Muscle layer of duodenum (tissue), 2 donors: ENCODE measurements at regions not wholly inside any gene's neighbourhood (a gene's known extent, or its start where the extent isn't known, plus 50 kb on each side); places are given as distances from the start of the nearest gene placed in this dataset.
"Not testable (repeated sequence)": the region's sequence is repeated elsewhere in the genome, so short reads cannot be mapped to it uniquely, and the experiment has no call there.

Experiments used
- H3K27ac ChIP-seq: one replicate; pipeline ENCODE4 v1.7.0; 2013; ENCODE audit warnings: mild to moderate bottlenecking, low read length
- H3K27me3 ChIP-seq: one replicate; pipeline ENCODE4 v1.7.0; 2013; ENCODE audit warnings: low read depth, mild to moderate bottlenecking, control low read depth, low read length
- H3K36me3 ChIP-seq, 2 donors: one replicate each; pipeline ENCODE4 v1.7.0; 2013; ENCODE audit warnings: low read length in 2 of 2, control low read depth in 1 of 2, mild to moderate bottlenecking in 1 of 2; ENCODE audit not compliant: insufficient read depth in 2 of 2, control insufficient read depth in 1 of 2
- H3K4me1 ChIP-seq, 2 donors: one replicate each; pipeline ENCODE4 v1.7.0; 2013; ENCODE audit warnings: low read length in 2 of 2, mild to moderate bottlenecking in 2 of 2, control low read depth in 1 of 2, moderate library complexity in 1 of 2; ENCODE audit not compliant: insufficient read depth in 2 of 2, control insufficient read depth in 1 of 2
- H3K4me3 ChIP-seq, 2 donors: one replicate each; pipeline ENCODE4 v1.7.0; 2013; ENCODE audit warnings: low read length in 2 of 2, low read depth in 1 of 2, mild to moderate bottlenecking in 1 of 2
- H3K9me3 ChIP-seq, 2 donors: one replicate each; pipeline ENCODE4 v1.7.0; 2013; ENCODE audit warnings: low read length in 2 of 2, control low read depth in 1 of 2, mild to moderate bottlenecking in 1 of 2; ENCODE audit not compliant: control insufficient read depth in 1 of 2
- donor health status: healthy.

- H3K36me3 ChIP-seq, H3K4me3 ChIP-seq, H3K27ac ChIP-seq, H3K4me1 ChIP-seq, H3K9me3 ChIP-seq, H3K27me3 ChIP-seq: not testable (repeated sequence)
Observed at GRCh38 chr16:73099601-73100000, 51.7 kb upstream of the ZFHX3 start.
